H54 (cell line): ENCODE measurements at regions not wholly inside any gene's neighbourhood (a gene's known extent, or its start where the extent isn't known, plus 50 kb on each side); places are given as distances from the start of the nearest gene placed in this dataset.
"Not testable (repeated sequence)": the region's sequence is repeated elsewhere in the genome, so short reads cannot be mapped to it uniquely, and the experiment has no call there.

Experiments
- DNase-seq: peaks from one replicate; pipeline ENCODE4 v3.0.0; 2011; ENCODE audit warnings: low spot score, mixed read lengths; ENCODE audit not compliant: insufficient read length
- FAIRE-seq: peaks from 3 replicates; lab custom pipeline; 2011; peaks lifted over from hg19 to GRCh38; lab: Jason Lieb, UNC
- POLR2A ChIP-seq: IDR thresholded peaks from 2 replicates; pipeline ENCODE4 v1.6.1; 2011; ENCODE audit warnings: low read depth, mild to moderate bottlenecking, low read length

DNA sequence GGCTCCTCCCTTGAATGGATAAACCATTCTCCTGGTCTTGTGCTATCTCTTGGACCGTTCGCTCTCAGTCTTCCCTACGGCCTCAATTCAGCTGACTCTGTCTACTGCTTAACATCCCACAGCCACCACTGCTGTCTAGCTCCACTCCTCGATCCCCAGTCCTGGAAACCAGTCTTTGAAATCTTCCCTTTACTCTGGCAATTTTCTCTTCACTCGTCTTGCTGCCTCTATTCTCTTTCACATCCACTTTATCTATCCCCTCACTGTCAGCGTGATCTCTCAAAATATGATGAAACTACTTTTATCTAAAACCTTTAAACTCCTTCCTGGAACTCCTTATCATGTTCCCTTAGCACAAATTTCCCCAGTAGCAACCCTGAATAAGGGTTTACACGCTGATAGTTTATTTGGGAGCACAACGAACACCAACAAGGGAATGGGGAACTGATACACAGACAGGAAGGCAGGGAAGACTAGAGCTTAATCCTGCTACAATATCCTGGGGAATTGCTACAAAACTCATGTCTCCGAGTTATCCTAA, 131.6 kb upstream of the SAMSN1 start:
- no peak for FAIRE-seq
- no peak for TF ChIP-seq POLR2A
- no peak for DNase-seq

DNA sequence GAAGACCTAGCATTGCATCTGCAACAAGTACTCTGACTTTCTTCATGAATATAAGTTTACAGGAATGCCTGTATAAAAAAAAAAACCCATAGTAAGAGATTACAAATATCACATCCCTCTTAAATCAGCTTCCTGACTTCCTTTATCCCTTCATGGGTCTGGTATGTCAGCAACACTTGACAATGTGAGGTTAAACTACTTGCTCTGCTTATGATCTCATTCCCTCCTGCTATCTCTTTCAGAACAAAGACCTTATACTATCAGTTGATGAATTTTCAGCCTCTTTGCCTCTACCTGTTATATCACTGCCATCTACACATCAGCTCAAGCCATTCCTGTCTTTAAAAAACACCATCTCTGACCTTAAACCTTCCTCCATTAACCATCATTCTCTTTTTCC, 130.9 kb upstream of the SAMSN1 start:
- FAIRE-seq: no peak
- DNase-seq: no peak
- TF ChIP-seq POLR2A: no peak

DNA sequence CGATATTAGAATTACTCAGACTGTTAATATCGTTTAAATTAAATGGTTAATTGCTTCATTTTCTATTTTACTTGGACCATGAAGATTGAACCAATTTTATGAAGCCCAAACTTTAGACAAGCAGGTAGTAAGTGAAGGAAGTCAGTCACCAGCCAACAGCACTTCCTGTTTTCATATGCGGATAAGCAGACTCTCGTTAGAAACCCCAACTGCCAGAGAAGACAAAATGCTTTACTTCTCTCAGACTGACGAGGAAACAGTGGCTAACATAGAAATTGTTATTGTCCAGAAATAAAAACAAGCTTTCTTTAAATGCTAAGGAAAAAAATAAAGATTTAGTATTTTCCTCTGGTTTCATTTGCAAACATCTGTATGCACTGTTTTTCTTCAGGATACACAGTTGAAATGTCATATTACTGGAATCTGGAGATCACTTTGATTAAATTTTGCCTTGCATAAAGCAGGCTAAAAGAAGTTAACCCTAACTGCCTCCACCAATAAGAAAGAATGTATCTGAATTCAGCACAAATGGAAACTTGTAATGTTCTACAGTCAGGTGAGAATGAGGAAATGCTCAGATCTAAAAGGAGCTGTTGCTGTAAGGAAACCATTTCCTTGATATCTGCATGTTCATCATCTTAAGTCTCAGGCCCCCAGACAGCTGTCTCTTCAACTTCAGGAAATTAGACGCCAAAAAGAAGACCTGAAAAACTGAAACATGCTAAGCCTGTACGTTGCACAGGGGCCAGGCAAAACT, 129.8 kb upstream of the SAMSN1 start:
- no peak for FAIRE-seq
- TF ChIP-seq POLR2A: no peak
- DNase-seq: no peak

DNA sequence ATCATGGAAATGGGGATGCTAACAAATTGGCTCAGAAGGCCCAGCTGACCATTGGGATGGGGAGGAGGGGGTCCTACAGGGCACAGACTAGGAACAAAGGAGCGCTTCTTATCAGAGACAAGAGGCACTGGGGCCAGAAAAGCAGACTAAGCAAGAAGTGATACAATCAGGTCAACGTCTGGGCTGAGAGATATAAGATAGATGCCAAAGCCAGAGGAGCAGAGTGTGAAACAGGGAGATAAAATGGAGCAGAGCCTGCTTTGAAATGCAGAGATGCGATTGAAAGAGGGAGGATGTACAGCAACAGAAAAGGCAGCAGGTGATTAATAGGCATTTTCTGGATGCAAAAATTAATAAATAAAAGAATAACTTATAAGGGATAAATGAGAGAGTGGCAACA, 127.5 kb upstream of the SAMSN1 start:
- DNase-seq (no peak), FAIRE-seq (no peak)

DNA sequence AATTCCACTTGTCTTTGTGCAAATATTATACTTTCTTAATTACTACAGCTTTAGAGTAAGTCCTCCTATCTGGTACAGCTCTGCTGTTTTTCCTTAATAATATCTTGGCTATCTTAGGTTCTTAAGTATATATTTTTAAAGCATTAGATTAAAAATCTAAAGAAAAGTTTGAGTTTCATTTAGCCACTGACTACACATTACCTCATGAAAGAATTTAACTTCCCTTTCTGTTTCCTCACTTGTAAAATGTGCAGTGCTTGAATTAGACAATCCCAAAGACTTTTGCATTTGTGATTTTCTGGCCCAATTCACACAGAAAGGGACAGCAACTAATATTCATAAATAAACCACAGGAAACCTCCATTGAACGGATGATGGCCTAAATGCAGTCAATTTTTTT, 126.4 kb upstream of the SAMSN1 start:
- no peak for DNase-seq
- no peak for FAIRE-seq
- TF ChIP-seq POLR2A: no peak

More for the DNA sequence above, 127.5 kb upstream of the SAMSN1 start:
- TF ChIP-seq POLR2A: no peak

DNA sequence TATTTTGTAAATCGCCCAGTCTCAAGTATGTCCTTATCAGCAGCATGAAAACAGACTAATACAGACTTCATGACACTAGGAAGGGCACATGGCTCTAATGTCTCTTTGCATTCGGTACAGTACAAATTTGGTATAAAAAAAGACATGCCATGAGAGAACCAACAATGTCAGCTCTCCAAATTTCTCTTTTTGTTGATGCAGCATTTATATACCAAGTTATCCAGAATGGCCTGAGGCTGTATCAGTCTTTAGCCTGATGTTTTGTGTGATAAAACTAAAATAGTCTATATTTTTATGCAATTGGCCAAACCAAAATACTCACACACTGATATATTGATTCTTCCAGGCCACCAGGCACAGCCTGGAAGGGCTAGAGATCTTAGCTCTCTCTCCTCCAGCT, 124.3 kb upstream of the SAMSN1 start:
- FAIRE-seq (no peak), DNase-seq (no peak)
- TF ChIP-seq POLR2A: no peak

DNA sequence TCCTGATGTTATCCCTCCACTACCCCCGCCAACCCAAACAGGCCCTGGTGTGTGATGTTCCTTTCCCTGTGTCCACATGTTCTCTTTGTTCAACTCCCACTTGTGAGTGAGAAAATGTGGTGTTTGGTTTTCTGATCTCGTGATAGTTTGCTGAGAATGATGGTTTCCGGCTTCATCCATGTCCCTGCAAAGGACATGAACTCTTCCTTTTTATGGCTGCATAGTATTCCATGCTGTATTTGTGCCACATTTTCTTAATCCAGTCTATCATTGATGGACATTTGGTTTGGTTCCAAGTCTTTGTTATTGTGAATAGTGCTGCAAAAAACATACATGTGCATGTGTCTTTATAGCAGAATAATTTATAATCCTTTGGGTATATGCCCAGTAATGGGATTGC, 123.0 kb upstream of the SAMSN1 start:
- not testable (repeated sequence) for DNase-seq, FAIRE-seq

DNA sequence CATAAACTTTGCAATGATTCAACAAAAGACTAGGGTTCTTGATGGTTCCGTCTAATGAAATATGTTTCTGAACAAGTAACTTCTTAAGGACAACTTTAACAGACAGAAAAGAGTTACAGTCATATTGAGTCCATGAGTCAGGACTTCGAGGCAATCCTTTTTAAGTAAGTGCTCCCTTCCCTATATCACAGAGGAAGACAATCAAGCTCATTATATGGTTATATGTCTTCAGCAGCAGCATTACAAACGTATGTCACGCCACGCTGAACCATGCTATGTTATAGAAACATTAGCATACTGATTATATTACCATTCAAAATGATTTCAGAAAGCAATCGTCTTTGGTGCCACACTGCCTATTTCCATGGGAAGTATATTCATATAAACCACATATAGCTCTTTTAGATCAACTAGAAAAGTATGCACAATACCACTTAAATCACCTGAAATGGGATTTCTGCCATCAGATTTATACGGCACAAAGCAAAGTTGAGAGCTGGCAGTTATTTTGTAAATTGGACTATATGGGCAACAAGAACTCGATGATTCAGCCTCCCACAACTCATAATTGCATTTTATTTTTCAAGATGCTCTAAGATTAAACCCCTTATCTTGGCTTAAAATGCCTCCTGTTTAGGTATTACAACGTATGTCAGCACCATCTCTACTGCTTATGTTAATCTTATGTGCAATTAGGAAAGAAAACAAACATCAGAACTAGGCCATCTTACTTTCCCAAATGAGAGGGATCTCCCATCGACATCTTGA, 111.3 kb upstream of the SAMSN1 start:
- no peak for TF ChIP-seq POLR2A
- FAIRE-seq: no peak
- no peak for DNase-seq

DNA sequence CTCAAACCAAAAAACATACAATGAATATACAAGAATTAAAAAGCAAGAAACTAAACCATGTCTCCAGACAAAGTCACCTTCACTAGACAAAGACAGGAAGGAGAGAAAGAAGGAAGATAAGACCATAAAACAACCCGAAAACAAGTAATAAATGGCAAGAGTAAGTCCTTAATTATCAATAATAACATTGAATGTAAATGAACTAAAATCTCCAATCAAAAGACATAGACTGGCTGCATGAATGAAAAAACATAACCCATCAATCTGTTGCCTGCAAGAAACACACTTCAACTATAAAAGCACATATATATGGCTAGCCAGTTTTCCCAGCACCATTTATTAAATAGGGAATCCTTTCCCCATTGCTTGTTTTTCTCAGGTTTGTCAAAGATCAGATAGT, 100.8 kb upstream of the SAMSN1 start:
- FAIRE-seq (no peak), DNase-seq (no peak)
- TF ChIP-seq POLR2A: no peak

DNA sequence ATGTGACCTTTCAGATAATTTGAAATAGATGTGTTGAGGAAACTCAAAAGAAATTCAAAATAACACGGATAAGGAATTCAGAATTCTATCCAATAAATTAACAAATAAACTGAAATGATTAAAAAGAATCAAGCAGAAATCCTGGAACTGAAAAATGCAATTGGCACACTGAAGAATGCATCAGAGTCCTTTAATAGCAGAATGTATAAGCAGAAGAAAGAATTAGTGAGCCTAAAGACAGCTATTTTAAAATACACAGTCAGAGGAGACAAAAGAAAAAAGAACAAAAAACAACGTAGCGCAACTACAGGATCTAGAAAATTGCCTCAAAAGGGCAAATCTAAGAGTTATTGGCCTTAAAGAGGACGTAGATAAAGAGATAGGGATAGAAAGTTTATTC, 99.6 kb upstream of the SAMSN1 start:
- no peak for TF ChIP-seq POLR2A
- DNase-seq: no peak
- FAIRE-seq: no peak

DNA sequence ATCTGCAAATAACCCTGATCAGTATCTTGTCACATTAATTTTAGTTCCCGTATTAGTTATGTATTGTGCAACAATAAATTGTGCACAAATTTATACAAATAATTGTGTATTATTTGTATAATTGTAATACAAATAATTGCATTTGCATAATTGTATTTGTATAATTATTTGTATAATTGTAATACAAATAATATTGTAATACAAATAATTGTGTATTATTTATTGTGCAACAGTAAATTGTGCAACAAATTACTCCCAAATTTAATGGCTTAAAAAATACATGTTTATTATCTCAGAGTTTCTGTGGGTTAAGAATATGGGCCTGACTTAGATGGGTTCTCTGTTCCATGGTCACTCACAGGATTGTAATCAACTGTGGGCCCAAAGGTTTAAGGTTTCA, 86.2 kb upstream of the SAMSN1 start:
- FAIRE-seq (no peak), DNase-seq (no peak)
- TF ChIP-seq POLR2A: no peak

DNA sequence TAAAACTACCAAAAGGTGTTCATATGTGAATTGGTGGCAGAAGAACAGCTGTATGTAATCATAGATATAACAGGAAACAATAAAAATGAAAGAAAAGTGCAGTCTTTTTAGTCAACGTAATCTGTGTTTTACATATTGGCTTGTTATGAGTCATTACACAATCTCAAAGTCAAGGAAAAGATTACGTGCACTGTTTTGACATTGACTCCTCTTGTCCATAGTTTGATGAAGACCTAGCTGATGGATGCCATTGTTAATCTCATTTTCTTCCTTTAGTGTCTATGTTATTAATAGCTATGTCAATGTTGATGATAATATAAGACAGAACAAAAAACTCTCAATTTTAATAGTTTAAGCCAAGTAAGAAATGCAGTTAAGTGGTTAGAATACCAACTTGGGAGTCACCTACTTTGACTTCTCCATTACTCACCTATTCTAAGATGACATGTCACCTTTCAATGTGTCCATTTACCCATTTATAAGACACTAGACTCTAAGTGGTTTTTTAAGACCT, 84.5 kb upstream of the SAMSN1 start:
- TF ChIP-seq POLR2A: no peak
- no peak for FAIRE-seq
- no peak for DNase-seq

DNA sequence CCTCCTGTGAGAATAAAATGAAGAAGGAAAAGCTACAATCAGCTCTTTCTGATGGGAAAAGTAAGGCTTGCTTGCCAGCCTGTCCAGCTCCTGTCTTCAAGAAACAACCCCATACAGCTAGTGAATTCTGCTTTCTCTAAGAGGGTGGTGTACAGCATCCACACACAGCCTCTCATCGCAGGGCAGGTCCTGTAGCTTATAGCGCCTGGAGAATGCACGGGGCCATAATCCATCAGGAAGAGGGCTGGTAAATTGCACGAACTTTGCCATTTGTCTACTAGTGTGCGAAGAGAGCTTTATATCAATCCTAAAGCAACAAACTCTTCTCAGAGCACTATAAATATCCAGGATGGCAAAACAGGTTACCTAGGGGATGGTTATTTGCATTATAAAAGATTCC, 83.3 kb upstream of the SAMSN1 start:
- no peak for FAIRE-seq
- DNase-seq: no peak
- TF ChIP-seq POLR2A: no peak

DNA sequence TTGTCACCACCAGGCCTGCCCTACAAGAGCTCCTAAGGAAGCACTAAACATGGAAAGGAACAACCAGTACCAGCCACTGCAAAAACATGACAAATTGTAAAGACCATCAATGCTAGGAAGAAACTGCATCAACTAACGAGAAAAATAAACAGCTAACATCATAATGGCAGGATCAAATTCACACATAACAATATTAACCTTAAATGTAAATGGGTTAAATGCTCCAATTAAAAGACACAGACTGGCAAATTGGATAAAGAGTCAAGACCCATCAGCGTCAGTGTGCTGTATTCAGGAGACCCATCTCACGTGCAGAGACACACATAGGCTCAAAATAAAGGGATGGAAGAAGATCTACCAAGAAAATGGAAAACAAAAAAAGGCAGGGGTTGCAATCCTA, 77.0 kb upstream of the SAMSN1 start:
- not testable (repeated sequence) for FAIRE-seq, DNase-seq
